Lower lobe of right lung (tissue), 2 donors: ENCODE measurements at regions not wholly inside any gene's neighbourhood (a gene's known extent, or its start where the extent isn't known, plus 50 kb on each side); places are given as distances from the start of the nearest gene placed in this dataset.
"Not testable (repeated sequence)": the region's sequence is repeated elsewhere in the genome, so short reads cannot be mapped to it uniquely, and the experiment has no call there.

ENCODE experiments used
- ATAC-seq, 2 donors: fragments of 200-7000 bp; cut with Tn5 transposase; one replicate each; pipeline ENCODE4 v1.9.1; 2020 to 2022; ENCODE audit warnings: mild to moderate bottlenecking in 2 of 2, moderate library complexity in 2 of 2
- DNase-seq: peaks from one replicate; pipeline ENCODE4 v3.0.0-alpha.2; 2020
- H3K27ac ChIP-seq: fragments of 200-600 bp; one replicate; pipeline ENCODE4 v1.8.0; 2022
- H3K27me3 ChIP-seq: fragments of 200-600 bp; one replicate; pipeline ENCODE4 v1.8.0; 2022; ENCODE audit warnings: low read depth
- H3K36me3 ChIP-seq: fragments of 200-600 bp; one replicate; pipeline ENCODE4 v1.8.0; 2022; ENCODE audit warnings: mild to moderate bottlenecking
- H3K4me1 ChIP-seq: fragments of 200-600 bp; one replicate; pipeline ENCODE4 v1.8.0; 2022
- H3K4me3 ChIP-seq: fragments of 200-600 bp; one replicate; pipeline ENCODE4 v1.8.0; 2022; ENCODE audit warnings: mild to moderate bottlenecking
- H3K9me3 ChIP-seq: fragments of 200-600 bp; one replicate; pipeline ENCODE4 v1.8.0; 2022
- CTCF ChIP-seq: fragments of 200-600 bp; IDR thresholded peaks from one replicate; pipeline ENCODE4 v1.8.0; 2022; ENCODE audit warnings: antibody characterized with exemption, mild to moderate bottlenecking
- intact Hi-C: fragments of 100-400 bp; cut with DNase I; formaldehyde crosslinking; loops from one replicate; pipeline ENCODE4 v1.11.0; 2022
- donor health status: DM: no; HTN: yes; CAD: no; lungs with severe emphysema.

GRCh38 chr14:43528321-43528720 is 978.8 kb downstream of the FSCB start:
- DNase-seq (no peak), ATAC-seq (peak in 1 of 2 donors; percentile 50)
- intact Hi-C loops = no loop called here
- Histone ChIP-seq H3K27me3 (no peaks in the 10 kb centered on the region), H3K4me3 (no peak overlapping the region), H3K9me3 (no peaks in the 10 kb centered on the region), H3K27ac (no peak overlapping the region), H3K4me1 (no peaks in the 10 kb centered on the region), H3K36me3 (no peaks in the 10 kb centered on the region)
- TF ChIP-seq CTCF = no peak

- Histone ChIP-seq H3K4me3 (no peak overlapping the region), H3K4me1 (no peaks in the 10 kb centered on the region), H3K27ac (no peak overlapping the region), H3K27me3 (no peaks in the 10 kb centered on the region), H3K9me3 (no peaks in the 10 kb centered on the region), H3K36me3 (no peaks in the 10 kb centered on the region)
- TF ChIP-seq CTCF = no peak
- DNase-seq (no peak), ATAC-seq (no peak)
- intact Hi-C loops = no loop called here
These were observed 981.4 kb downstream of the FSCB start for GRCh38 chr14:43525658-43526057.

- intact Hi-C loops = no loop called here
- no peak for TF ChIP-seq CTCF
- DNase-seq = no peak
- H3K4me3 ChIP-seq = no peak overlapping the region
- no peaks in the 10 kb centered on the region for H3K4me1 ChIP-seq
- ATAC-seq = no peak
- no peaks in the 10 kb centered on the region for H3K36me3 ChIP-seq
- H3K27me3 ChIP-seq = no peaks in the 10 kb centered on the region
- H3K27ac ChIP-seq = no peak overlapping the region
- no peaks in the 10 kb centered on the region for H3K9me3 ChIP-seq
These were observed 984.2 kb downstream of the FSCB start for GRCh38 chr14:43522901-43523300.

GRCh38 chr14:43522191-43522590 is 984.9 kb downstream of the FSCB start:
- no peaks in the 10 kb centered on the region for H3K4me1 ChIP-seq
- TF ChIP-seq CTCF = no peak
- H3K9me3 ChIP-seq = no peaks in the 10 kb centered on the region
- DNase-seq (no peak), ATAC-seq (no peak)
- no peak overlapping the region for H3K27ac ChIP-seq
- intact Hi-C loops = no loop called here
- no peaks in the 10 kb centered on the region for H3K36me3 ChIP-seq
- H3K4me3 ChIP-seq = no peak overlapping the region
- H3K27me3 ChIP-seq = no peaks in the 10 kb centered on the region

GRCh38 chr14:43503508-43503907 is 1003.6 kb downstream of the FSCB start:
- no peaks in the 10 kb centered on the region for H3K27me3 ChIP-seq
- H3K4me3 ChIP-seq = no peak overlapping the region
- DNase-seq = no peak
- intact Hi-C loops = no loop called here
- no peak for TF ChIP-seq CTCF
- no peaks in the 10 kb centered on the region for H3K9me3 ChIP-seq
- H3K36me3 ChIP-seq = no peaks in the 10 kb centered on the region
- no peak overlapping the region for H3K27ac ChIP-seq
- no peak for ATAC-seq
- no peaks in the 10 kb centered on the region for H3K4me1 ChIP-seq

GRCh38 chr14:43492359-43492758 is 1014.7 kb downstream of the FSCB start:
- H3K4me1 ChIP-seq, H3K27me3 ChIP-seq, H3K27ac ChIP-seq, H3K36me3 ChIP-seq, DNase-seq, H3K4me3 ChIP-seq, H3K9me3 ChIP-seq, ATAC-seq, intact Hi-C loops: not testable (repeated sequence)
